Transverse colon (tissue), 4 donors: ENCODE measurements at regions not wholly inside any gene's neighbourhood (a gene's known extent, or its start where the extent isn't known, plus 50 kb on each side); places are given as distances from the start of the nearest gene placed in this dataset.

ENCODE experiments used
- DNase-seq: peaks from one replicate; pipeline ENCODE4 v3.0.0-alpha.2; 2019
- H3K27ac ChIP-seq, 4 donors: fragments of 200-600 bp; sonication (generic); 2 replicates each; pipeline ENCODE4 v1.5.1; 2016 to 2018; ENCODE audit warnings: inconsistent platforms in 4 of 4
- H3K27me3 ChIP-seq: fragments of 200-600 bp; sonication (generic); 2 replicates; pipeline ENCODE4 v1.5.1; 2017; ENCODE audit warnings: inconsistent platforms
- H3K36me3 ChIP-seq, 4 donors: fragments of 200-600 bp; sonication (generic); 2 replicates each; pipeline ENCODE4 v1.5.1; 2017 to 2019; ENCODE audit warnings: inconsistent platforms in 4 of 4
- H3K4me1 ChIP-seq, 4 donors: fragments of 200-600 bp; sonication (generic); 2 replicates each; pipeline ENCODE4 v1.5.1; 2017 to 2020; ENCODE audit warnings: inconsistent platforms in 4 of 4
- H3K4me3 ChIP-seq, 4 donors: fragments of 200-600 bp; sonication (generic); 1 replicate in 1 of 4; 2 replicates in 3 of 4; pipeline versions ENCODE4 v1.5.1 to v1.6.1; 2017 to 2019; ENCODE audit warnings: inconsistent platforms in 4 of 4
- H3K9me3 ChIP-seq, 2 donors: fragments of 200-600 bp; sonication (generic); 2 replicates each; pipeline ENCODE4 v1.5.1; 2017 to 2019; ENCODE audit warnings: inconsistent platforms in 2 of 2
- CTCF ChIP-seq, 5 experiments: fragments of 200-600 bp in 3 of 5; fragments of 450-650 bp in 2 of 5; sonication (generic) in 3 of 5; IDR thresholded peaks; 1 replicate in 2 of 5; 2 replicates in 3 of 5; pipeline ENCODE4 v1.5.1; 2016 to 2017; ENCODE audit warnings: antibody characterized with exemption in 5 of 5, inconsistent platforms in 3 of 5, mild to moderate bottlenecking in 2 of 5, moderate library complexity in 1 of 5
- EP300 ChIP-seq: sonication (generic); formaldehyde crosslinking; IDR thresholded peaks from one replicate; pipeline ENCODE4 v1.6.1; 2017; ENCODE audit warnings: antibody characterized with exemption, low read depth
- POLR2A ChIP-seq: fragments of 450-650 bp; IDR thresholded peaks from one replicate; pipeline ENCODE4 v1.6.1; 2016; ENCODE audit warnings: antibody characterized with exemption, mild to moderate bottlenecking, moderate library complexity
- POLR2AphosphoS5 ChIP-seq, 3 donors: sonication (generic); formaldehyde crosslinking; IDR thresholded peaks; one replicate each; pipeline ENCODE4 v1.6.1; 2016; ENCODE audit warnings: antibody characterized with exemption in 3 of 3
- WGBS, 2 donors: methylation state at CpG; one replicate each; pipeline ENCODE4 v1.1.5; 2018; ENCODE audit warnings: low coverage in 1 of 2; 5-methylcytosine and 5-hydroxymethylcytosine counted together
- in situ Hi-C, 4 donors: fragments of 200-750 bp; cut with MboI; loops; one replicate each; pipeline versions ENCODE4 v1.15.0 to v1.15.1; 2017; ENCODE audit warnings: low sequenced_read_pairs in 3 of 4, low pct_ligation_motif_present in 1 of 4, low pct_unique_long_range_greater_than_20kb in 1 of 4
- intact Hi-C: fragments of 100-400 bp; cut with DNase I; formaldehyde crosslinking; loops from one replicate; pipeline ENCODE4 v1.15.1; 2023; ENCODE audit warnings: low total_unique reads

GRCh38 chr18:67380867-67381266 is 135.7 kb downstream of the DSEL start:
- no peak for TF ChIP-seq POLR2AphosphoS5 (IDR thresholded peaks at IDR 0.05)
- no peak for TF ChIP-seq CTCF (IDR thresholded peaks at IDR 0.05)
- no peak for TF ChIP-seq EP300
- TF ChIP-seq POLR2A: no peak
- WGBS, 2 donors: 84% methylated on average over 3 of the region's 3 CpGs; no CpG with 5 or more reads in 1 of the 2 donors
- in situ Hi-C loops: no loop called here

GRCh38 chr18:67379981-67380380 is 136.5 kb downstream of the DSEL start:
- in situ Hi-C loops (no loop called here), intact Hi-C loops (no loop called here)
- WGBS, 2 donors: 73 to 82% methylated on average over 2 of the region's 2 CpGs
- no peaks in the 10 kb centered on the region for H3K4me1 ChIP-seq
- TF ChIP-seq POLR2AphosphoS5 (IDR thresholded peaks at IDR 0.05) (no peak), CTCF (IDR thresholded peaks at IDR 0.05) (no peak), POLR2A (no peak)
- H3K9me3 ChIP-seq: no peaks in the 10 kb centered on the region
- no peak overlapping the region for H3K4me3 ChIP-seq
- DNase-seq: no peak
- H3K27me3 ChIP-seq: no peaks in the 10 kb centered on the region
- no peak overlapping the region for H3K27ac ChIP-seq
- no peaks in the 10 kb centered on the region for H3K36me3 ChIP-seq

More at GRCh38 chr18:67380867-67381266, 135.7 kb downstream of the DSEL start:
- Histone ChIP-seq H3K9me3 (no peaks in the 10 kb centered on the region), H3K4me1 (no peaks in the 10 kb centered on the region), H3K36me3 (no peaks in the 10 kb centered on the region), H3K27me3 (no peaks in the 10 kb centered on the region), H3K27ac (no peak overlapping the region), H3K4me3 (no peak overlapping the region)
- intact Hi-C loops: no loop called here
- DNase-seq: no peak

GRCh38 chr18:67376372-67376771 is 140.1 kb downstream of the DSEL start:
- no peaks in the 10 kb centered on the region for H3K36me3 ChIP-seq
- H3K9me3 ChIP-seq: no peaks in the 10 kb centered on the region
- H3K4me3 ChIP-seq: no peak overlapping the region
- no peak for TF ChIP-seq EP300
- no peak for TF ChIP-seq POLR2AphosphoS5 (IDR thresholded peaks at IDR 0.05)
- no peak for TF ChIP-seq POLR2A
- TF ChIP-seq CTCF (IDR thresholded peaks at IDR 0.05): no peak
- intact Hi-C loops (no loop called here), in situ Hi-C loops (no loop called here)
- 60 to 68% methylated on average over 2 of the region's 2 CpGs for WGBS, 2 donors
- H3K27ac ChIP-seq: no peak overlapping the region
- H3K27me3 ChIP-seq: no peaks in the 10 kb centered on the region
- DNase-seq: no peak
- H3K4me1 ChIP-seq: no peaks in the 10 kb centered on the region

GRCh38 chr18:67373636-67374035 is 142.9 kb downstream of the DSEL start:
- H3K9me3 ChIP-seq: no peaks in the 10 kb centered on the region
- no peak overlapping the region for H3K27ac ChIP-seq
- H3K4me1 ChIP-seq: no peaks in the 10 kb centered on the region
- intact Hi-C loops (no loop called here), in situ Hi-C loops (no loop called here)
- H3K36me3 ChIP-seq: no peaks in the 10 kb centered on the region
- H3K27me3 ChIP-seq: no peaks in the 10 kb centered on the region
- no peak for TF ChIP-seq EP300
- TF ChIP-seq POLR2AphosphoS5 (IDR thresholded peaks at IDR 0.05): no peak
- no peak for TF ChIP-seq CTCF (IDR thresholded peaks at IDR 0.05)
- TF ChIP-seq POLR2A: no peak
- WGBS, 2 donors: 75 to 83% methylated on average over 2 of the region's 2 CpGs
- H3K4me3 ChIP-seq: no peak overlapping the region
- DNase-seq: no peak
